Trophoblast cell (in vitro differentiated cells and primary cell): ENCODE measurements at regions not wholly inside any gene's neighbourhood (a gene's known extent, or its start where the extent isn't known, plus 50 kb on each side); places are given as distances from the start of the nearest gene placed in this dataset.
A peak's percentile ranks its signal among the peaks of the same experiment; 100 is the strongest.

ENCODE experiments used
- DNase-seq, 2 donors: peaks; one replicate each; pipeline ENCODE4 v3.0.0-alpha.2; 2016
- H2AFZ ChIP-seq: 2 replicates; pipeline ENCODE4 v1.6.1; 2013; ENCODE audit warnings: low read length, moderate library complexity, mild to moderate bottlenecking; ENCODE audit not compliant: insufficient read depth, poor library complexity
- H2AK5ac ChIP-seq: 2 replicates; pipeline ENCODE4 v1.6.1; 2013; ENCODE audit warnings: mild to moderate bottlenecking, low read length
- H2BK120ac ChIP-seq: 2 replicates; pipeline ENCODE4 v1.6.1; 2013; ENCODE audit warnings: low read length, mild to moderate bottlenecking, moderate library complexity; ENCODE audit not compliant: insufficient read depth, poor library complexity
- H2BK12ac ChIP-seq: 2 replicates; pipeline ENCODE4 v1.6.1; 2013; ENCODE audit warnings: mild to moderate bottlenecking, low read length, moderate library complexity
- H2BK5ac ChIP-seq: 2 replicates; pipeline ENCODE4 v1.6.1; 2013; ENCODE audit warnings: low read length, low read depth, moderate library complexity, mild to moderate bottlenecking; ENCODE audit not compliant: poor library complexity
- H3K14ac ChIP-seq: 2 replicates; pipeline ENCODE4 v1.6.1; 2013; ENCODE audit warnings: mild to moderate bottlenecking, low read length
- H3K18ac ChIP-seq: 2 replicates; pipeline ENCODE4 v1.6.1; 2013; ENCODE audit warnings: mild to moderate bottlenecking, low read length
- H3K23ac ChIP-seq: 2 replicates; pipeline ENCODE4 v1.6.1; 2013; ENCODE audit warnings: low read length
- H3K27ac ChIP-seq: 2 replicates; pipeline ENCODE4 v1.5.1; 2013; ENCODE audit warnings: low read depth, mild to moderate bottlenecking, inconsistent platforms, low read length, moderate library complexity
- H3K27me3 ChIP-seq: 2 replicates; pipeline ENCODE4 v1.6.1; 2013; ENCODE audit warnings: inconsistent platforms, mild to moderate bottlenecking, low read length, moderate library complexity; ENCODE audit not compliant: insufficient read depth
- H3K36me3 ChIP-seq, 2 experiments: 1 replicate in 1 of 2; 2 replicates in 1 of 2; pipeline ENCODE4 v1.6.1; 2013; ENCODE audit warnings: low read length in 2 of 2, mild to moderate bottlenecking in 2 of 2, moderate library complexity in 1 of 2; ENCODE audit not compliant: insufficient read depth in 2 of 2, control insufficient read depth in 1 of 2
- H3K4ac ChIP-seq: 2 replicates; pipeline ENCODE4 v1.6.1; 2013; ENCODE audit warnings: low read depth, mild to moderate bottlenecking, low read length, moderate library complexity
- H3K4me1 ChIP-seq, 2 experiments: 1 replicate in 1 of 2; 2 replicates in 1 of 2; pipeline ENCODE4 v1.6.1; 2013; ENCODE audit warnings: low read length in 2 of 2, mild to moderate bottlenecking in 2 of 2, moderate library complexity in 1 of 2; ENCODE audit not compliant: insufficient read depth in 2 of 2, control insufficient read depth in 1 of 2
- H3K4me2 ChIP-seq: 2 replicates; pipeline ENCODE4 v1.6.1; 2013; ENCODE audit warnings: inconsistent platforms, mild to moderate bottlenecking, low read length, moderate library complexity
- H3K4me3 ChIP-seq: 2 replicates; pipeline ENCODE4 v1.5.1; 2013; ENCODE audit warnings: mild to moderate bottlenecking, low read depth, low read length, inconsistent platforms
- H3K79me1 ChIP-seq: one replicate; pipeline ENCODE4 v1.6.1; 2013; ENCODE audit warnings: low read length
- H3K79me2 ChIP-seq: 2 replicates; pipeline ENCODE4 v1.6.1; 2013; ENCODE audit warnings: low read length, mild to moderate bottlenecking; ENCODE audit not compliant: control insufficient read depth, insufficient read depth, poor library complexity
- H3K9ac ChIP-seq: 2 replicates; pipeline ENCODE4 v1.6.1; 2013; ENCODE audit warnings: mild to moderate bottlenecking, low read length
- H3K9me3 ChIP-seq: 2 replicates; pipeline ENCODE4 v1.6.1; 2013; ENCODE audit warnings: low read depth, mild to moderate bottlenecking, control low read depth, inconsistent platforms, low read length; ENCODE audit not compliant: insufficient read depth
- H4K12ac ChIP-seq: 2 replicates; pipeline ENCODE4 v1.6.1; 2013; ENCODE audit warnings: low read depth, mild to moderate bottlenecking, low read length, moderate library complexity
- H4K8ac ChIP-seq: 2 replicates; pipeline ENCODE4 v1.6.1; 2013; ENCODE audit warnings: low read depth, mild to moderate bottlenecking, low read length, moderate library complexity
- H4K91ac ChIP-seq: one replicate; pipeline ENCODE4 v1.6.1; 2013; ENCODE audit warnings: low read depth, mild to moderate bottlenecking, low read length, moderate library complexity
- WGBS: extraction: QIAGEN DNeasy Blood & Tissue Kit; methylation state at CpG from one replicate; pipeline ENCODE4 v1.1.7; 2013; ENCODE audit warnings: missing lambda C conversion rate; ENCODE audit not compliant: insufficient read length, insufficient coverage; ENCODE audit errors: extremely low coverage; 5-methylcytosine and 5-hydroxymethylcytosine counted together

DNA sequence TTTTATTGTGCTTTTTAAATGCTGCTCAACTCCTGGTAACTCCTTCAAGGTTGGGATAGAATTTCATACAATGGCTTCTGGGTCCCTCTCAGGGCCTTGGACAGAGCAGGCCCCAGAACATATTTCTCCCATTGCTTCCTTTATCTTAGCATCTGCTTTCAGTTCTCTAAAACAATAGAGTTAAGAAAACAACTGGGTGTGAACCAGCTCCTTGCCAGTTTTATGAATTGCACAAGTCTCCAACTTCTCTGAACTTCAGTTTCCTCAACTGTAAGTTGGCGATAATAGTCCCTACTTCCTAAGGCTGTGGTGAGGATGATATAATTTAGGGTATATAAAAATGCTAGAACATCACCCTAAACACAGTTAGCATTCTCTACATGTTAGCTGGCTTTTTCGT, 77.0 kb upstream of the INHBA start:
- WGBS, result no CpG with 5 or more reads among the region's 2 CpGs

DNA sequence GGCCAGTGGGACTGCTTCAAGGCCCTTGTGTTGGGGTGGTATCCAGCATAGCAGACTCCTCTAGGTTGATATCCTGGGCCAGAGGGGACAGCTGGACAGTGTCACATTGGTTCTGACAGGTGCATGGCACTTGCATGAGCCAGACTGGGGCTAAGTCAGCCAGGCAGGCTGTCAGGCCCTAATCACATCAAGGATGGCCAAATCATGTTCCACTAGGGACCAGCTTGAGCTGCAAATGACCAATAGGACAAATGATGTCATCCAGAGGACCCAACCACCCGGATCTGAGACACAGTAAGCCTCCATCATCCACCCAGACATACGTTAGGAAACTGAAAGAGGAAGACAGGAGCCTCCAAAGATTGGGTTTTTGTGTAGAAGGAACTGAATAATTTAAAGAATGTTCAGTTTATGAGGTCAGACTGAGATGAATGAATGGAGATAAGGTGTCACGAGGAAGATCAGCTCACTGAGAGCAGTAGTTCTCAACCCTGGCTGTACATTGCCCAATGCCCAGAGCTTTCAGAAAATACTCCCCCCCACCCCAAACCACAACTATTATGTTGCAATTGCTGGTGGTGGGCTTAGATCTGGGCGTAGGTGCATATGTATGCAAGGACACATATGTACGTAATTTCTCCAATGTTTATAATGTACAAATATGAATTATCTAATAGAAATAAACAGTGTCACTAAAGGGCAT, 75.2 kb upstream of the INHBA start:
- no peak overlapping the region for H2AFZ ChIP-seq
- H3K9me3 ChIP-seq, result no peaks in the 10 kb centered on the region
- peak overlapping the region; percentile 81 for H2BK120ac ChIP-seq
- no CpG with 5 or more reads among the region's 5 CpGs for WGBS
- H3K18ac ChIP-seq, result peak overlapping the region; percentile 72
- H2BK5ac ChIP-seq, result peak overlapping the region; percentile 46
- peak overlapping the region; percentile 61 for H4K8ac ChIP-seq
- peak overlapping the region; percentile 82 for H2AK5ac ChIP-seq
- peak overlapping the region; percentile 85 for H4K91ac ChIP-seq
- peak overlapping the region; percentile 29 for H3K27ac ChIP-seq
- H3K27me3 ChIP-seq, result no peaks in the 10 kb centered on the region
- no peak overlapping the region for H3K4ac ChIP-seq
- H3K79me1 ChIP-seq, result peaks cover 7% of the 10 kb centered on the region
- peak overlapping the region; percentile 97 for H2BK12ac ChIP-seq
- DNase-seq, result peak; percentile 65 to 77
- no peak overlapping the region for H3K23ac ChIP-seq
- H3K36me3 ChIP-seq, result no peaks in the 10 kb centered on the region
- H3K14ac ChIP-seq, result peak overlapping the region; percentile 64
- peaks cover 8 to 9% of the 10 kb centered on the region in 2 experiments for H3K4me1 ChIP-seq
- H3K9ac ChIP-seq, result no peak overlapping the region
- H3K4me2 ChIP-seq, result no peak overlapping the region
- no peak overlapping the region for H3K4me3 ChIP-seq
- H3K79me2 ChIP-seq, result no peaks in the 10 kb centered on the region
- no peak overlapping the region for H4K12ac ChIP-seq

More for the DNA sequence above, 77.0 kb upstream of the INHBA start:
- no peak for DNase-seq
- peaks cover 6% of the 10 kb centered on the region for H3K79me1 ChIP-seq
- H3K36me3 ChIP-seq, result no peaks in the 10 kb centered on the region
- H3K4me1 ChIP-seq, result peaks cover 5 to 8% of the 10 kb centered on the region in 2 experiments
- H4K8ac ChIP-seq, result no peak overlapping the region
- H3K18ac ChIP-seq, result no peak overlapping the region
- H2BK12ac ChIP-seq, result no peak overlapping the region
- H3K4me2 ChIP-seq, result no peak overlapping the region
- H2AK5ac ChIP-seq, result peak overlapping the region; percentile 29
- no peak overlapping the region for H4K12ac ChIP-seq
- no peaks in the 10 kb centered on the region for H3K27me3 ChIP-seq
- no peak overlapping the region for H3K4ac ChIP-seq
- peak overlapping the region; percentile 53 for H2BK120ac ChIP-seq
- H4K91ac ChIP-seq, result peak overlapping the region; percentile 74
- H2AFZ ChIP-seq, result no peak overlapping the region
- H3K79me2 ChIP-seq, result no peaks in the 10 kb centered on the region
- H3K9ac ChIP-seq, result no peak overlapping the region
- no peak overlapping the region for H3K27ac ChIP-seq
- H2BK5ac ChIP-seq, result no peak overlapping the region
- H3K4me3 ChIP-seq, result no peak overlapping the region
- no peak overlapping the region for H3K14ac ChIP-seq
- H3K23ac ChIP-seq, result no peak overlapping the region
- no peaks in the 10 kb centered on the region for H3K9me3 ChIP-seq

GRCh38 chr7:41774966-41775365, 72.1 kb upstream of the INHBA start:
- Histone ChIP-seq H2AFZ (no peak overlapping the region), H4K12ac (no peak overlapping the region), H3K4me3 (no peak overlapping the region), H3K4me1 (peaks cover 7 to 8% of the 10 kb centered on the region in 2 experiments), H2BK12ac (peak overlapping the region; percentile 8), H3K79me1 (peaks cover 4% of the 10 kb centered on the region), H3K23ac (no peak overlapping the region), H4K91ac (no peak overlapping the region), H3K9me3 (no peaks in the 10 kb centered on the region), H4K8ac (no peak overlapping the region), H2BK5ac (peak overlapping the region; percentile 6), H3K79me2 (no peaks in the 10 kb centered on the region), H2BK120ac (no peak overlapping the region), H3K4ac (no peak overlapping the region), H3K9ac (no peak overlapping the region), H3K27me3 (no peaks in the 10 kb centered on the region), H3K4me2 (no peak overlapping the region), H3K36me3 (no peaks in the 10 kb centered on the region), H3K18ac (no peak overlapping the region), H3K27ac (peak overlapping the region; percentile 66), H3K14ac (no peak overlapping the region), H2AK5ac (no peak overlapping the region)
- WGBS, result no CpG with 5 or more reads among the region's 11 CpGs
- peak; percentile 53 to 89 for DNase-seq

GRCh38 chr7:41773756-41774155, 70.9 kb upstream of the INHBA start:
- H3K79me1 ChIP-seq, result peaks cover 4% of the 10 kb centered on the region
- no peak overlapping the region for H3K23ac ChIP-seq
- H3K18ac ChIP-seq, result no peak overlapping the region
- no peak overlapping the region for H3K27ac ChIP-seq
- DNase-seq, result no peak
- no peak overlapping the region for H3K4me2 ChIP-seq
- no peaks in the 10 kb centered on the region for H3K9me3 ChIP-seq
- H2BK120ac ChIP-seq, result peak overlapping the region; percentile 31
- H4K8ac ChIP-seq, result peak overlapping the region; percentile 70
- H2BK12ac ChIP-seq, result peak overlapping the region; percentile 37
- peak overlapping the region; percentile 79 for H4K91ac ChIP-seq
- H2BK5ac ChIP-seq, result no peak overlapping the region
- peak overlapping the region; percentile 14 for H3K4ac ChIP-seq
- H2AFZ ChIP-seq, result no peak overlapping the region
- H3K36me3 ChIP-seq, result no peaks in the 10 kb centered on the region
- no peak overlapping the region for H3K9ac ChIP-seq
- H3K79me2 ChIP-seq, result no peaks in the 10 kb centered on the region
- H3K4me1 ChIP-seq, result peaks cover 7 to 8% of the 10 kb centered on the region in 2 experiments
- peak overlapping the region; percentile 47 for H2AK5ac ChIP-seq
- no peak overlapping the region for H4K12ac ChIP-seq
- H3K14ac ChIP-seq, result no peak overlapping the region
- H3K4me3 ChIP-seq, result no peak overlapping the region
- H3K27me3 ChIP-seq, result no peaks in the 10 kb centered on the region
- no CpG with 5 or more reads among the region's 4 CpGs for WGBS
